ENCODE measurements at regions not wholly inside any gene's neighbourhood (a gene's known extent, or its start where the extent isn't known, plus 50 kb on each side); places are given as distances from the start of the nearest gene placed in this dataset.

- DNase-seq (ENCODE audit: low read depth): no peak
- no peak overlapping the region for H3K4me3 ChIP-seq (ENCODE audit: low read depth, low read length)
- no peak for TF ChIP-seq CTCF (IDR thresholded peaks at IDR 0.05; ENCODE audit: insufficient read depth, low read depth, low read length, missing control alignments)
Observed at GRCh38 chr10:78492424-78492823, 458.8 kb downstream of the RPS24 start.

DNA sequence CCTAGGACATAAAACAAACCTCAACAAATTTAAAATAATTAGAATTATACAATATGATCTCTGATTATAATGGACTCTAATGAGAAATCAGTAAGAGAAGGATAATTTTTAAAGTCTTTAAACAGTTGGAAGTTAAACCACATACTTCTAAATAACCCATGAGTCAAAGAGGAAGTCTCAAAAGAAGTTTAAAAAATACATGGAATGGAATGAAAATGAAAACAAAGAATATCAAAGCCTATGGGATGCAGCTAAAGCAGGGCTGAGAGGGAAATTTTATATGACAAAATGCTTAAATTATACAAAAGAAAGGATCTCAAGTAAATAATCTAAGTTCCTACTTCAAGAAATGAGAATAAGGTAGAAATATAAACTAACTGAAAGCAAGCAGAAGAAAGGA lies 460.5 kb downstream of the RPS24 start:
- no peak overlapping the region for H3K4me3 ChIP-seq (ENCODE audit: low read depth, low read length)
- no peak for TF ChIP-seq CTCF (IDR thresholded peaks at IDR 0.05; ENCODE audit: insufficient read depth, low read depth, low read length, missing control alignments)
- DNase-seq (ENCODE audit: low read depth): no peak

- no peak overlapping the region for H3K4me3 ChIP-seq (ENCODE audit: low read depth, low read length)
- DNase-seq (ENCODE audit: low read depth): no peak
- no peak for TF ChIP-seq CTCF (IDR thresholded peaks at IDR 0.05; ENCODE audit: insufficient read depth, low read depth, low read length, missing control alignments)
Observed at GRCh38 chr10:78502210-78502936, 468.7 kb downstream of the RPS24 start.

GRCh38 chr10:78504181-78504580 lies 470.5 kb downstream of the RPS24 start:
- TF ChIP-seq CTCF (IDR thresholded peaks at IDR 0.05; ENCODE audit: insufficient read depth, low read depth, low read length, missing control alignments): no peak
- DNase-seq (ENCODE audit: low read depth): no peak
- H3K4me3 ChIP-seq (ENCODE audit: low read depth, low read length): no peak overlapping the region

- no peak for TF ChIP-seq CTCF (IDR thresholded peaks at IDR 0.05; ENCODE audit: insufficient read depth, low read depth, low read length, missing control alignments)
- no peak overlapping the region for H3K4me3 ChIP-seq (ENCODE audit: low read depth, low read length)
- DNase-seq (ENCODE audit: low read depth): no peak
Observed at GRCh38 chr10:78505657-78506056, 472.0 kb downstream of the RPS24 start.

GRCh38 chr10:78506614-78507013 lies 473.0 kb downstream of the RPS24 start:
- no peak for TF ChIP-seq CTCF (IDR thresholded peaks at IDR 0.05; ENCODE audit: insufficient read depth, low read depth, low read length, missing control alignments)
- H3K4me3 ChIP-seq (ENCODE audit: low read depth, low read length): no peak overlapping the region

More at GRCh38 chr10:78506614-78507013, 473.0 kb downstream of the RPS24 start:
- no peak for DNase-seq (ENCODE audit: low read depth)

Measured in GM12865 (cell line).